Lung (tissue), 11 donors: ENCODE measurements at regions not wholly inside any gene's neighbourhood (a gene's known extent, or its start where the extent isn't known, plus 50 kb on each side); places are given as distances from the start of the nearest gene placed in this dataset.

Experiments
- ATAC-seq: fragments of 200-7000 bp; cut with Tn5 transposase; one replicate; pipeline ENCODE4 v1.9.1; 2020; ENCODE audit warnings: moderate number of reproducible peaks; ENCODE audit not compliant: insufficient read depth, low FRiP score
- DNase-seq, 3 donors: peaks; one replicate each; pipeline ENCODE4 v3.0.0-alpha.2; 2013 to 2017
- H3K27ac ChIP-seq, 2 donors: one replicate each; pipeline ENCODE4 v1.5.1; 2013; ENCODE audit warnings: mild to moderate bottlenecking in 2 of 2, moderate library complexity in 2 of 2, control low read depth in 1 of 2, inconsistent platforms in 1 of 2, low read depth in 1 of 2, low read length in 1 of 2
- H3K27me3 ChIP-seq, 3 donors: one replicate each; pipeline ENCODE4 v1.5.1; 2013; ENCODE audit warnings: low read length in 2 of 3; ENCODE audit not compliant: control insufficient read depth in 3 of 3, insufficient read depth in 3 of 3
- H3K36me3 ChIP-seq, 4 donors: one replicate each; pipeline ENCODE4 v1.5.1; 2013; ENCODE audit warnings: low read length in 4 of 4, mild to moderate bottlenecking in 1 of 4, moderate library complexity in 1 of 4; ENCODE audit not compliant: control insufficient read depth in 4 of 4, insufficient read depth in 4 of 4
- H3K4me1 ChIP-seq, 5 donors: one replicate each; pipeline ENCODE4 v1.5.1; 2013; ENCODE audit warnings: low read length in 5 of 5, mild to moderate bottlenecking in 2 of 5, moderate library complexity in 1 of 5; ENCODE audit not compliant: control insufficient read depth in 5 of 5, insufficient read depth in 5 of 5
- H3K4me3 ChIP-seq: one replicate; pipeline ENCODE4 v1.5.1; 2013; ENCODE audit warnings: mild to moderate bottlenecking, control low read depth, moderate library complexity
- H3K9ac ChIP-seq, 2 donors: one replicate each; pipeline ENCODE4 v1.5.1; 2013; ENCODE audit warnings: low read length in 2 of 2, control low read depth in 1 of 2; ENCODE audit not compliant: insufficient read depth in 1 of 2
- H3K9me3 ChIP-seq, 4 donors: one replicate each; pipeline ENCODE4 v1.5.1; 2013; ENCODE audit warnings: low read length in 3 of 4, mild to moderate bottlenecking in 1 of 4, moderate library complexity in 1 of 4; ENCODE audit not compliant: control insufficient read depth in 4 of 4, insufficient read depth in 3 of 4
- WGBS, 2 donors: extraction: QIAGEN DNeasy Blood & Tissue Kit; methylation state at CpG; one replicate each; pipeline ENCODE4 v1.1.7; 2013; 5-methylcytosine and 5-hydroxymethylcytosine counted together
- TF ChIP-seq, protein P1 (sequence below): IDR thresholded peaks from 2 replicates; pipeline ENCODE4 v1.5.1; 2012; ENCODE audit warnings: mild to moderate bottlenecking; ENCODE audit errors: control extremely low read depth, extremely low read depth
- donor health status: control.
- donor health status: control.
- donor health status: Bipolar disorder and iron deficiency.
- donor health status: healthy.
- donor health status: DM: yes; HTN: yes; CAD: no.

- H3K9me3 ChIP-seq: peaks cover 0 to 4% (median 0%) of the 10 kb centered on the region in 4 donors
- DNase-seq: peak in 2 of 3 donors; percentile 5 to 7
- no peaks in the 10 kb centered on the region for H3K4me1 ChIP-seq
- ATAC-seq: no peak
- H3K27ac ChIP-seq: no peak overlapping the region
- H3K4me3 ChIP-seq: no peak overlapping the region
- no peaks in the 10 kb centered on the region for H3K27me3 ChIP-seq
- TF ChIP-seq, protein P1, sequence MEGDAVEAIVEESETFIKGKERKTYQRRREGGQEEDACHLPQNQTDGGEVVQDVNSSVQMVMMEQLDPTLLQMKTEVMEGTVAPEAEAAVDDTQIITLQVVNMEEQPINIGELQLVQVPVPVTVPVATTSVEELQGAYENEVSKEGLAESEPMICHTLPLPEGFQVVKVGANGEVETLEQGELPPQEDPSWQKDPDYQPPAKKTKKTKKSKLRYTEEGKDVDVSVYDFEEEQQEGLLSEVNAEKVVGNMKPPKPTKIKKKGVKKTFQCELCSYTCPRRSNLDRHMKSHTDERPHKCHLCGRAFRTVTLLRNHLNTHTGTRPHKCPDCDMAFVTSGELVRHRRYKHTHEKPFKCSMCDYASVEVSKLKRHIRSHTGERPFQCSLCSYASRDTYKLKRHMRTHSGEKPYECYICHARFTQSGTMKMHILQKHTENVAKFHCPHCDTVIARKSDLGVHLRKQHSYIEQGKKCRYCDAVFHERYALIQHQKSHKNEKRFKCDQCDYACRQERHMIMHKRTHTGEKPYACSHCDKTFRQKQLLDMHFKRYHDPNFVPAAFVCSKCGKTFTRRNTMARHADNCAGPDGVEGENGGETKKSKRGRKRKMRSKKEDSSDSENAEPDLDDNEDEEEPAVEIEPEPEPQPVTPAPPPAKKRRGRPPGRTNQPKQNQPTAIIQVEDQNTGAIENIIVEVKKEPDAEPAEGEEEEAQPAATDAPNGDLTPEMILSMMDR: no peak
- H3K9ac ChIP-seq: no peak overlapping the region
- 81 to 87% methylated on average over 4 of the region's 4 CpGs for WGBS, 2 donors
- H3K36me3 ChIP-seq: no peaks in the 10 kb centered on the region
These were observed 390.4 kb downstream of the SHISA9 start for GRCh38 chr16:13291591-13292333.

GRCh38 chr16:13296206-13296605, 394.8 kb downstream of the SHISA9 start:
- Histone ChIP-seq H3K27me3 (no peaks in the 10 kb centered on the region), H3K4me3 (no peak overlapping the region), H3K36me3 (no peaks in the 10 kb centered on the region), H3K4me1 (no peaks in the 10 kb centered on the region), H3K27ac (no peak overlapping the region), H3K9me3 (no peaks in the 10 kb centered on the region), H3K9ac (no peak overlapping the region)
- TF ChIP-seq, protein P1: no peak
- DNase-seq (no peak), ATAC-seq (no peak)
- WGBS, 2 donors: 90 to 92% methylated on average over 4 of the region's 4 CpGs

DNA sequence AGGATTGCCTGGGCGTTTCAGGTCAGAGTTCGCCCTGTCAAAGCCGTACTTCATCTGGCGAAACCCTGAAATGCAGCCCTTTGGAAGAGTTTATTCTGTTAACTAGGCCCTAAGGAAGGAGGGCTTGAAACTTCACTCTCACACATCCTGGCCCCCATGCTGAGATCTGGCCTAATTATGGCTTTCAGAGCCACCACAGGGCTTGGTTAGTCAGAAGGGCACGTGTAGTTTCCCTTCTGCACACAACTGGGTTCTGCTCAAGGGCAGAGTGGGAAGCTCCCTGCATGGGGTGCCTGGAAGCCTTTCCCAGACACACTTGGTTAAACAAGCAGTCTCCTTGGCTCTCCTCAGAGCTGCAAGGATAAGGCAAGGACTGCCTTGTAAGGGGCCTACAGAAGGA, 397.3 kb downstream of the SHISA9 start:
- 71 to 79% methylated on average over 5 of the region's 5 CpGs for WGBS, 2 donors
- ATAC-seq: no peak

More for the DNA sequence above, 397.3 kb downstream of the SHISA9 start:
- DNase-seq: no peak
- no peak overlapping the region for H3K4me3 ChIP-seq
- H3K27ac ChIP-seq: no peak overlapping the region
- H3K27me3 ChIP-seq: no peaks in the 10 kb centered on the region
- H3K36me3 ChIP-seq: no peaks in the 10 kb centered on the region
- H3K9ac ChIP-seq: no peak overlapping the region
- H3K9me3 ChIP-seq: no peaks in the 10 kb centered on the region
- TF ChIP-seq, protein P1: no peak
- no peaks in the 10 kb centered on the region for H3K4me1 ChIP-seq
